Endothelial cell of umbilical vein (primary cell): ENCODE measurements at regions not wholly inside any gene's neighbourhood (a gene's known extent, or its start where the extent isn't known, plus 50 kb on each side); places are given as distances from the start of the nearest gene placed in this dataset.
"Not testable (repeated sequence)": the region's sequence is repeated elsewhere in the genome, so short reads cannot be mapped to it uniquely, and the experiment has no call there.

Source experiments
- BruUV-seq: library from RNA; stranded (reverse); fragments of 400-500 nt; replicated peaks from 2 replicates; lab custom pipeline; 2021; lab: Mats Ljungman, UMichigan
- CTCF ChIA-PET: fragments of 300-600, 350-600 bp; sonication (Branson Sonifier 250); formaldehyde crosslinking; loops from one replicate; lab custom pipeline; 2021; ENCODE audit warnings: antibody characterized with exemption, inconsistent platforms; lab: Charles Lee
- POLR2A ChIA-PET: fragments of 300-600, 350-600 bp; sonication (Branson Sonifier 250); formaldehyde crosslinking; loops from one replicate; lab custom pipeline; 2021; ENCODE audit warnings: antibody characterized with exemption, inconsistent platforms; lab: Charles Lee
- DNase-seq: peaks from one replicate; pipeline ENCODE4 v3.0.0-alpha.2; 2011; ENCODE audit warnings: low read depth, low spot score
- FAIRE-seq: peaks from 2 replicates; lab custom pipeline; 2011; peaks lifted over from hg19 to GRCh38; lab: Jason Lieb, UNC
- H2AFZ ChIP-seq: 2 replicates; pipeline ENCODE4 v1.6.0; 2012; ENCODE audit warnings: low read depth, low read length, control low read depth, inconsistent platforms
- H3K27ac ChIP-seq: 2 replicates; pipeline ENCODE4 v1.5.1; 2011; ENCODE audit warnings: low read depth, mild to moderate bottlenecking, control low read depth, low read length, moderate library complexity; ENCODE audit not compliant: insufficient read depth
- H3K27me3 ChIP-seq, 2 experiments: 2 replicates each; pipeline versions ENCODE4 v1.6.0 to v1.6.1; 2011; ENCODE audit warnings: low read length in 2 of 2, mixed read lengths in 1 of 2; ENCODE audit not compliant: control insufficient read depth in 2 of 2, insufficient read depth in 2 of 2
- H3K36me3 ChIP-seq, 2 experiments: 2 replicates in 1 of 2; 3 replicates in 1 of 2; pipeline ENCODE4 v1.5.1; 2011; ENCODE audit warnings: low read length in 2 of 2, mild to moderate bottlenecking in 1 of 2, moderate library complexity in 1 of 2; ENCODE audit not compliant: control insufficient read depth in 2 of 2, insufficient read depth in 2 of 2; ENCODE audit errors: extremely low read depth in 1 of 2
- H3K4me1 ChIP-seq: 3 replicates; pipeline ENCODE4 v1.5.1; 2011; ENCODE audit warnings: mild to moderate bottlenecking, low read length; ENCODE audit not compliant: control insufficient read depth, insufficient read depth; ENCODE audit errors: extremely low read depth
- H3K4me2 ChIP-seq: 2 replicates; pipeline ENCODE4 v1.6.1; 2011; ENCODE audit warnings: low read length, control low read depth, mixed read lengths; ENCODE audit not compliant: insufficient read depth
- H3K4me3 ChIP-seq, 3 experiments: fragments of 200-600 bp in 1 of 3; sonication (generic), shearing (Covaris generic) in 1 of 3; replicated peaks in 1 of 3; 2 replicates each; pipeline ENCODE4 v1.5.1; 2011 to 2016; ENCODE audit warnings: control low read depth in 3 of 3, low read length in 3 of 3, mild to moderate bottlenecking in 2 of 3, inconsistent platforms in 1 of 3, low read depth in 1 of 3, moderate library complexity in 1 of 3; ENCODE audit not compliant: insufficient read depth in 1 of 3
- H3K79me2 ChIP-seq: 2 replicates; pipeline ENCODE4 v1.6.0; 2012; ENCODE audit warnings: low read length, inconsistent platforms; ENCODE audit not compliant: control insufficient read depth, insufficient read depth
- H3K9ac ChIP-seq: replicated peaks from 2 replicates; pipeline ENCODE3; 2011; ENCODE audit warnings: low read length, control low read depth; ENCODE audit not compliant: insufficient read depth; ENCODE audit errors: extremely low read depth
- H3K9me1 ChIP-seq: replicated peaks from 3 replicates; pipeline ENCODE4 v1.6.0; 2011; ENCODE audit warnings: mild to moderate bottlenecking, low read length; ENCODE audit not compliant: control insufficient read depth, insufficient read depth; ENCODE audit errors: extremely low read depth
- H3K9me3 ChIP-seq: replicated peaks from 2 replicates; pipeline ENCODE4 v1.5.1; 2012; ENCODE audit warnings: low read length, inconsistent platforms; ENCODE audit not compliant: control insufficient read depth, insufficient read depth
- H4K20me1 ChIP-seq: replicated peaks from 2 replicates; pipeline ENCODE3; 2011; ENCODE audit warnings: mild to moderate bottlenecking, low read length; ENCODE audit not compliant: control insufficient read depth, insufficient read depth; ENCODE audit errors: extremely low read depth
- CTCF ChIP-seq, 2 donors: IDR thresholded peaks; 1 replicate in 1 of 2; 2 replicates in 1 of 2; pipeline ENCODE4 v1.5.1; 2011; ENCODE audit warnings: low read length in 2 of 2, mild to moderate bottlenecking in 2 of 2, moderate library complexity in 2 of 2, control low read depth in 1 of 2, inconsistent platforms in 1 of 2, low read depth in 1 of 2; ENCODE audit not compliant: insufficient read depth in 1 of 2; ENCODE audit errors: extremely low read depth in 1 of 2
- POLR2A ChIP-seq: IDR thresholded peaks from 2 replicates; pipeline ENCODE4 v1.6.1; 2012; ENCODE audit warnings: low read depth, mild to moderate bottlenecking, control low read depth, low read length
- dilution Hi-C: fragments of 300-500 bp; cut with MboI; formaldehyde crosslinking; loops from one replicate; pipeline ENCODE4 v1.15.0; 2019; ENCODE audit warnings: low sequenced_read_pairs; ENCODE audit not compliant: extremely low pct_ligation_motif_present
- intact Hi-C: fragments of 100-400 bp; cut with micrococcal nuclease; formaldehyde crosslinking; loops from one replicate; pipeline ENCODE4 v1.10.0; 2022

GRCh38 chr5:135743181-135743580 is 91.3 kb upstream of the SLC25A48 start:
- no TSS peak for BruUV-seq
- Histone ChIP-seq H2AFZ (no peak overlapping the region), H3K4me1 (no peaks in the 10 kb centered on the region), H3K9me3 (no peaks in the 10 kb centered on the region), H3K36me3 (no peaks in the 10 kb centered on the region), H3K9ac (no peak overlapping the region), H3K27ac (no peak overlapping the region), H3K79me2 (no peaks in the 10 kb centered on the region), H3K27me3 (no peaks in the 10 kb centered on the region), H3K4me3 (no peak overlapping the region), H4K20me1 (no peaks in the 10 kb centered on the region), H3K9me1 (no peaks in the 10 kb centered on the region), H3K4me2 (no peak overlapping the region)
- TF ChIP-seq POLR2A, result no peak
- no peak for TF ChIP-seq CTCF (IDR thresholded peaks at IDR 0.05; ENCODE audit: extremely low read depth in 1 of 2, insufficient read depth in 1 of 2, low read depth in 1 of 2, low read length in 2 of 2)
- dilution Hi-C loops, result loop anchor here (25.0 kb wide), 1 partner anchor 94 kb away; the partner anchor contains the start of gene SLC25A48
- ChIA-PET POLR2A (no interaction called here), CTCF (no interaction called here)
- FAIRE-seq, result no peak
- intact Hi-C loops, result no loop called here
- no peak for DNase-seq

GRCh38 chr5:135742240-135742639 is 92.2 kb upstream of the SLC25A48 start:
- CTCF ChIA-PET, H4K20me1 ChIP-seq, BruUV-seq, H3K9ac ChIP-seq, FAIRE-seq, H3K9me3 ChIP-seq, H3K27ac ChIP-seq, H2AFZ ChIP-seq, H3K9me1 ChIP-seq, DNase-seq, H3K4me2 ChIP-seq, H3K4me3 ChIP-seq, H3K79me2 ChIP-seq, intact Hi-C loops, H3K4me1 ChIP-seq, H3K36me3 ChIP-seq, H3K27me3 ChIP-seq, POLR2A ChIA-PET: not testable (repeated sequence)
- dilution Hi-C loops, result loop anchor here (25.0 kb wide), 1 partner anchor 95 kb away; the partner anchor contains the start of gene SLC25A48
